B cell (primary cell): ENCODE measurements at regions not wholly inside any gene's neighbourhood (a gene's known extent, or its start where the extent isn't known, plus 50 kb on each side); places are given as distances from the start of the nearest gene placed in this dataset.

Experiments
- EZH2 ChIP-seq: IDR thresholded peaks from 2 replicates; pipeline ENCODE4 v1.6.1; 2012; ENCODE audit warnings: borderline replicate concordance, low read depth, mild to moderate bottlenecking, moderate library complexity, low read length; ENCODE audit not compliant: insufficient read depth, poor library complexity, severe bottlenecking
- TF ChIP-seq, protein P1 (sequence below): fragments of 200-600 bp; IDR thresholded peaks from one replicate; pipeline ENCODE4 v1.8.0; 2022; ENCODE audit warnings: antibody characterized with exemption, mild to moderate bottlenecking

GRCh38 chr2:22283436-22283835 is 1101.5 kb upstream of the KLHL29 start:
- TF ChIP-seq, protein P1, sequence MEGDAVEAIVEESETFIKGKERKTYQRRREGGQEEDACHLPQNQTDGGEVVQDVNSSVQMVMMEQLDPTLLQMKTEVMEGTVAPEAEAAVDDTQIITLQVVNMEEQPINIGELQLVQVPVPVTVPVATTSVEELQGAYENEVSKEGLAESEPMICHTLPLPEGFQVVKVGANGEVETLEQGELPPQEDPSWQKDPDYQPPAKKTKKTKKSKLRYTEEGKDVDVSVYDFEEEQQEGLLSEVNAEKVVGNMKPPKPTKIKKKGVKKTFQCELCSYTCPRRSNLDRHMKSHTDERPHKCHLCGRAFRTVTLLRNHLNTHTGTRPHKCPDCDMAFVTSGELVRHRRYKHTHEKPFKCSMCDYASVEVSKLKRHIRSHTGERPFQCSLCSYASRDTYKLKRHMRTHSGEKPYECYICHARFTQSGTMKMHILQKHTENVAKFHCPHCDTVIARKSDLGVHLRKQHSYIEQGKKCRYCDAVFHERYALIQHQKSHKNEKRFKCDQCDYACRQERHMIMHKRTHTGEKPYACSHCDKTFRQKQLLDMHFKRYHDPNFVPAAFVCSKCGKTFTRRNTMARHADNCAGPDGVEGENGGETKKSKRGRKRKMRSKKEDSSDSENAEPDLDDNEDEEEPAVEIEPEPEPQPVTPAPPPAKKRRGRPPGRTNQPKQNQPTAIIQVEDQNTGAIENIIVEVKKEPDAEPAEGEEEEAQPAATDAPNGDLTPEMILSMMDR, result no peak
- no peak for TF ChIP-seq EZH2
